ENCODE measurements at regions not wholly inside any gene's neighbourhood (a gene's known extent, or its start where the extent isn't known, plus 50 kb on each side); places are given as distances from the start of the nearest gene placed in this dataset.

- Histone ChIP-seq H3K27ac (ENCODE audit: low read depth, low read length) (no peak overlapping the region), H3K27me3 (ENCODE audit: control insufficient read depth in 1 of 2, insufficient read depth in 2 of 2, low read length in 2 of 2) (no peaks in the 10 kb centered on the region), H3K4me1 (ENCODE audit: control insufficient read depth in 1 of 2, insufficient read depth in 2 of 2, low read length in 2 of 2) (no peaks in the 10 kb centered on the region), H3K36me3 (ENCODE audit: control insufficient read depth in 1 of 2, insufficient read depth in 2 of 2, low read length in 2 of 2) (no peaks in the 10 kb centered on the region), H3K4me3 (ENCODE audit: low read depth in 1 of 2, low read length in 2 of 2) (no peak overlapping the region), H3K9me3 (ENCODE audit: control insufficient read depth in 1 of 2, low read length in 2 of 2) (no peaks in the 10 kb centered on the region), H3K9ac (ENCODE audit: low read depth in 1 of 2, low read length in 2 of 2) (no peak overlapping the region)
These were observed 227.2 kb upstream of the TMEM161B start for GRCh38 chr5:88495810-88496209.

DNA sequence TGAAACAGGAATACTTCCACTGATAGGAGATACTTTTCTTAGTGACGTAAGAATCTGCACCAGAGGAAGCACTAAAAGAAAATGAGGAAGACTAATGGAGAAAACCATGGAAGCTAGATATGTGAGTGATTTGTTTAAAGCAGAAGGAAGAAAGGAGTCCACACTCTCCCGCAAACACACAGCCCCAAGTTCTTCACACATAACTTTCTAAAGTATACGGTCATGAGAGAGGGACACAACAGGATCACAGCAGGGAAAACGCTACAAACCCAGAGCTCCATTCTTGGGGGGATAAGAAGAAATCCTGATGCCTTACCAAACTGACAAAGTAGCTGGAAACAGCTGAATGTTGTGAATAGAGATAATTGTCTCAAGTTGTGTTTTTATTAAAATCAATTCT, 222.2 kb upstream of the TMEM161B start:
- no peaks in the 10 kb centered on the region for H3K4me1 ChIP-seq (ENCODE audit: control insufficient read depth in 1 of 2, insufficient read depth in 2 of 2, low read length in 2 of 2)
- H3K27ac ChIP-seq (ENCODE audit: low read depth, low read length), result no peak overlapping the region
- H3K36me3 ChIP-seq (ENCODE audit: control insufficient read depth in 1 of 2, insufficient read depth in 2 of 2, low read length in 2 of 2), result no peaks in the 10 kb centered on the region
- H3K27me3 ChIP-seq (ENCODE audit: control insufficient read depth in 1 of 2, insufficient read depth in 2 of 2, low read length in 2 of 2), result no peaks in the 10 kb centered on the region
- H3K4me3 ChIP-seq (ENCODE audit: low read depth in 1 of 2, low read length in 2 of 2), result no peak overlapping the region
- H3K9ac ChIP-seq (ENCODE audit: low read depth in 1 of 2, low read length in 2 of 2), result no peak overlapping the region
- no peaks in the 10 kb centered on the region for H3K9me3 ChIP-seq (ENCODE audit: control insufficient read depth in 1 of 2, low read length in 2 of 2)

- H3K9me3 ChIP-seq (ENCODE audit: control insufficient read depth in 1 of 2, low read length in 2 of 2), result no peaks in the 10 kb centered on the region
These were observed 220.7 kb upstream of the TMEM161B start for GRCh38 chr5:88489364-88489763.

GRCh38 chr5:88488561-88488960, 219.9 kb upstream of the TMEM161B start:
- H3K27me3 ChIP-seq (ENCODE audit: control insufficient read depth in 1 of 2, insufficient read depth in 2 of 2, low read length in 2 of 2), result no peaks in the 10 kb centered on the region
- H3K4me3 ChIP-seq (ENCODE audit: low read depth in 1 of 2, low read length in 2 of 2), result no peak overlapping the region
- H3K27ac ChIP-seq (ENCODE audit: low read depth, low read length), result no peak overlapping the region
- no peak overlapping the region for H3K9ac ChIP-seq (ENCODE audit: low read depth in 1 of 2, low read length in 2 of 2)
- no peaks in the 10 kb centered on the region for H3K9me3 ChIP-seq (ENCODE audit: control insufficient read depth in 1 of 2, low read length in 2 of 2)
- no peaks in the 10 kb centered on the region for H3K4me1 ChIP-seq (ENCODE audit: control insufficient read depth in 1 of 2, insufficient read depth in 2 of 2, low read length in 2 of 2)
- no peaks in the 10 kb centered on the region for H3K36me3 ChIP-seq (ENCODE audit: control insufficient read depth in 1 of 2, insufficient read depth in 2 of 2, low read length in 2 of 2)

More at GRCh38 chr5:88489364-88489763, 220.7 kb upstream of the TMEM161B start:
- Histone ChIP-seq H3K4me3 (ENCODE audit: low read depth in 1 of 2, low read length in 2 of 2) (no peak overlapping the region), H3K36me3 (ENCODE audit: control insufficient read depth in 1 of 2, insufficient read depth in 2 of 2, low read length in 2 of 2) (no peaks in the 10 kb centered on the region), H3K27ac (ENCODE audit: low read depth, low read length) (no peak overlapping the region), H3K9ac (ENCODE audit: low read depth in 1 of 2, low read length in 2 of 2) (no peak overlapping the region), H3K4me1 (ENCODE audit: control insufficient read depth in 1 of 2, insufficient read depth in 2 of 2, low read length in 2 of 2) (no peaks in the 10 kb centered on the region), H3K27me3 (ENCODE audit: control insufficient read depth in 1 of 2, insufficient read depth in 2 of 2, low read length in 2 of 2) (no peaks in the 10 kb centered on the region)

DNA sequence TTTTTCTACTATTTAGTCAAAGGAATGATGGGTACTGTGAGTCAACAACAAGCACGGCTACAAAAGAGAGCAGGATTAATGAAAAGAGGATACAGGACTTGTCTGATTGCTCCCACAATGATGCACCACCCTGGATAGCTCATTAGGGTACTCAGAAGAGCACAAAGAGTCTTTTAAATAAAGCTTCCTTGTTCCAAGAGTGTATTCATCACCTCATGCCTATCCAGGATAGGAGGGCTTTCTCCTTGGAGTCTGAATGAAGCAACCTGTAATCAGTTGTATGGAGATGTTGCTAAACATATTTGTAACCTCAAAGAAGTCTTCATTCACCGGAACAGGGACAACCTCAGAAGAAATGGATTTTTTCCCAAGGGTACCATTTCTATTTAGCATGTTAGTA, 219.5 kb upstream of the TMEM161B start:
- Histone ChIP-seq H3K9me3 (ENCODE audit: control insufficient read depth in 1 of 2, low read length in 2 of 2) (no peaks in the 10 kb centered on the region), H3K27ac (ENCODE audit: low read depth, low read length) (no peak overlapping the region), H3K4me1 (ENCODE audit: control insufficient read depth in 1 of 2, insufficient read depth in 2 of 2, low read length in 2 of 2) (no peaks in the 10 kb centered on the region), H3K9ac (ENCODE audit: low read depth in 1 of 2, low read length in 2 of 2) (no peak overlapping the region), H3K36me3 (ENCODE audit: control insufficient read depth in 1 of 2, insufficient read depth in 2 of 2, low read length in 2 of 2) (no peaks in the 10 kb centered on the region), H3K4me3 (ENCODE audit: low read depth in 1 of 2, low read length in 2 of 2) (no peak overlapping the region), H3K27me3 (ENCODE audit: control insufficient read depth in 1 of 2, insufficient read depth in 2 of 2, low read length in 2 of 2) (no peaks in the 10 kb centered on the region)

GRCh38 chr5:88487066-88487465, 218.4 kb upstream of the TMEM161B start:
- H3K9ac ChIP-seq (ENCODE audit: low read depth in 1 of 2, low read length in 2 of 2), result no peak overlapping the region
- H3K27ac ChIP-seq (ENCODE audit: low read depth, low read length), result no peak overlapping the region
- no peaks in the 10 kb centered on the region for H3K27me3 ChIP-seq (ENCODE audit: control insufficient read depth in 1 of 2, insufficient read depth in 2 of 2, low read length in 2 of 2)
- H3K9me3 ChIP-seq (ENCODE audit: control insufficient read depth in 1 of 2, low read length in 2 of 2), result no peaks in the 10 kb centered on the region
- no peaks in the 10 kb centered on the region for H3K36me3 ChIP-seq (ENCODE audit: control insufficient read depth in 1 of 2, insufficient read depth in 2 of 2, low read length in 2 of 2)
- no peak overlapping the region for H3K4me3 ChIP-seq (ENCODE audit: low read depth in 1 of 2, low read length in 2 of 2)
- no peaks in the 10 kb centered on the region for H3K4me1 ChIP-seq (ENCODE audit: control insufficient read depth in 1 of 2, insufficient read depth in 2 of 2, low read length in 2 of 2)

GRCh38 chr5:88486431-88486830, 217.8 kb upstream of the TMEM161B start:
- no peaks in the 10 kb centered on the region for H3K4me1 ChIP-seq (ENCODE audit: control insufficient read depth in 1 of 2, insufficient read depth in 2 of 2, low read length in 2 of 2)
- H3K4me3 ChIP-seq (ENCODE audit: low read depth in 1 of 2, low read length in 2 of 2), result no peak overlapping the region

DNA sequence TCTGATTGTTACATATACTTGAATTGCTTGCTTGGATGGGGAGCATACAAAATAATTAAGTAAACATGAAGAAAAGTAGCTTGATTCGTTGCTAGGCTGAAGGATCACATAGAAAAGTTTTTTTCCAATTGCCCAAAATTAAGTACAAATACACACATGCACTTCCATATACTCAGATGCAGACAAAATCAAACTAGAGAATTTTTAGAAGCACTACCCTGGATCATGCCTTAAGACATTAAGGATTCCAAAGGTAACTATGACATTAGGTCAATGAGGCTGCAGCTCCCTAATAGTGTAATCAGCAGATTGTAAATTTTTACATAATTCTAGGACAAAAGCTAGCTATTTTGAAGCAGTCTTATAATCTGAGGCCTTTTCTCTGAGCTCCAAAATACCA, 216.9 kb upstream of the TMEM161B start:
- no peak overlapping the region for H3K9ac ChIP-seq (ENCODE audit: low read depth in 1 of 2, low read length in 2 of 2)
- no peaks in the 10 kb centered on the region for H3K36me3 ChIP-seq (ENCODE audit: control insufficient read depth in 1 of 2, insufficient read depth in 2 of 2, low read length in 2 of 2)
- no peak overlapping the region for H3K4me3 ChIP-seq (ENCODE audit: low read depth in 1 of 2, low read length in 2 of 2)
- no peaks in the 10 kb centered on the region for H3K9me3 ChIP-seq (ENCODE audit: control insufficient read depth in 1 of 2, low read length in 2 of 2)
- no peak overlapping the region for H3K27ac ChIP-seq (ENCODE audit: low read depth, low read length)
- H3K4me1 ChIP-seq (ENCODE audit: control insufficient read depth in 1 of 2, insufficient read depth in 2 of 2, low read length in 2 of 2), result no peaks in the 10 kb centered on the region
- H3K27me3 ChIP-seq (ENCODE audit: control insufficient read depth in 1 of 2, insufficient read depth in 2 of 2, low read length in 2 of 2), result peaks cover 0 to 4% of the 10 kb centered on the region in 2 donors

More at GRCh38 chr5:88486431-88486830, 217.8 kb upstream of the TMEM161B start:
- H3K9ac ChIP-seq (ENCODE audit: low read depth in 1 of 2, low read length in 2 of 2), result no peak overlapping the region
- no peaks in the 10 kb centered on the region for H3K27me3 ChIP-seq (ENCODE audit: control insufficient read depth in 1 of 2, insufficient read depth in 2 of 2, low read length in 2 of 2)
- H3K27ac ChIP-seq (ENCODE audit: low read depth, low read length), result no peak overlapping the region
- no peaks in the 10 kb centered on the region for H3K9me3 ChIP-seq (ENCODE audit: control insufficient read depth in 1 of 2, low read length in 2 of 2)
- H3K36me3 ChIP-seq (ENCODE audit: control insufficient read depth in 1 of 2, insufficient read depth in 2 of 2, low read length in 2 of 2), result no peaks in the 10 kb centered on the region

DNA sequence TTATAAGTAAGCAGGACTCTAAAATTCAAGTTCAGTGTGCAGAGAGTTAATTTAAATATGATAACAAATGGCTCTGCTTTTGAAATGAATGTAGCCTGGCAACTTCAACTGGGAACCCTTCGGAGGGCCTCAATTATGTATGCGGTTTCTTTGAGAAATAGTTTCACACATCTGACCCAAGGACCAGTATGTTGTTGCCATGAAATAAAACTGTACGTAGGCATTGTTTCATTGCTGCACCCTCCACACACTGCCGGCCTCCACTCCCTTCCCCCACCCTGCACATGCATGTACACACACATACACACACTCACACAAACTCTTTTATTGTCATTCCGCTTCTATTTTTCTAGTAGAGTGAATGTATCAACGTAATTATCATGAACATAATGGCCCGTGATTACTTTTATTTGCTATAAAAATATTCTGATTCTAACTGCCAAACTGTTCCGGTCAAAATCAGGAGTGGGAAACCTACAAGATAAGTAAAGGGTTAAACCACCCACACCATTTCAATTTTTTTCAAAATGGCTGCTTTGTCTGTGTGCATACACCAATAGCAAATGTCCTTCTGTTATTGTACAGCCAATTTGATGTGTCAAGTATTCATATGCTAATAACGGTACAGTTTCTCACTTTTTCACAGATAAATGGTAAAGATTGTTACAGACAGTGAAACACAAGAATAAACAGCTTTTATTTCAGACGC, 215.5 kb upstream of the TMEM161B start:
- Histone ChIP-seq H3K4me1 (ENCODE audit: control insufficient read depth in 1 of 2, insufficient read depth in 2 of 2, low read length in 2 of 2) (no peaks in the 10 kb centered on the region), H3K27me3 (ENCODE audit: control insufficient read depth in 1 of 2, insufficient read depth in 2 of 2, low read length in 2 of 2) (peaks cover 0 to 4% of the 10 kb centered on the region in 2 donors), H3K9ac (ENCODE audit: low read depth in 1 of 2, low read length in 2 of 2) (no peak overlapping the region), H3K9me3 (ENCODE audit: control insufficient read depth in 1 of 2, low read length in 2 of 2) (no peaks in the 10 kb centered on the region), H3K36me3 (ENCODE audit: control insufficient read depth in 1 of 2, insufficient read depth in 2 of 2, low read length in 2 of 2) (no peaks in the 10 kb centered on the region), H3K4me3 (ENCODE audit: low read depth in 1 of 2, low read length in 2 of 2) (no peak overlapping the region), H3K27ac (ENCODE audit: low read depth, low read length) (no peak overlapping the region)

DNA sequence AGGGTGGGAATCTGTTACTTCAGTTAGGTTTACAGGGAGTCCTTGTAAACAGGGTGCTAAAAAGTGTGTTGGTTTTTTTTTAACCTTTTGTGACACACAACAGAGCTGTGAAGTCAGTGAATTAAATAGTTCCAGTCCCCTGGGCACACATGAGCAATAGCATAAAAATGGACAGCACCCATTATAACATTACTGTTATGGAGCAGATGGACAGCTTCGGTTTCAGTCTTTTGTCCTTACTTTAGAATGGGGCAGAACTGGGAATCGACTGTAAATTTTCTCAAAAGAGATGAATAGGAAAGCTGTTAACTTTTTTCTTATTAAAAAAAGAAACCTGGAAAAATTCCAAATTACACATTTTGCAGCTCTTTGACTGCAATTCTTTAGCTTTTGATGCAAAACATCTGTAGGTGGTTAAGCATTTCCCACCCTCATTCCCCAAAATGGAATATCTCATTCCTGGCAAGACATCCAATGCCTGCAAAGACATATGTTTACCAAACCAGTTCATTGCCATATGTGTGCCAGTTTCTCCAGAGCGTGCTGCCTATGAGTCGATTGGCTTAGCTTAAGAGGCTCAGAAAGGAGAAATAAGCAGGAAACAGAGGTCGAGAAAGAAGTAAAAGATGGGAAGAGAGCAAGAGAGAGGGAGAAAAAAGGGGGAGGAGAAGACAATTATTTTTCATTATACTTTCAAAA, 212.3 kb upstream of the TMEM161B start:
- Histone ChIP-seq H3K9ac (ENCODE audit: low read depth in 1 of 2, low read length in 2 of 2) (no peak overlapping the region), H3K27me3 (ENCODE audit: control insufficient read depth in 1 of 2, insufficient read depth in 2 of 2, low read length in 2 of 2) (peaks cover 0 to 4% of the 10 kb centered on the region in 2 donors), H3K36me3 (ENCODE audit: control insufficient read depth in 1 of 2, insufficient read depth in 2 of 2, low read length in 2 of 2) (no peaks in the 10 kb centered on the region), H3K27ac (ENCODE audit: low read depth, low read length) (no peak overlapping the region), H3K4me3 (ENCODE audit: low read depth in 1 of 2, low read length in 2 of 2) (no peak overlapping the region), H3K4me1 (ENCODE audit: control insufficient read depth in 1 of 2, insufficient read depth in 2 of 2, low read length in 2 of 2) (no peaks in the 10 kb centered on the region), H3K9me3 (ENCODE audit: control insufficient read depth in 1 of 2, low read length in 2 of 2) (no peaks in the 10 kb centered on the region)

Data from duodenal mucosa (tissue), 2 donors.